ENCODE measurements at regions not wholly inside any gene's neighbourhood (a gene's known extent, or its start where the extent isn't known, plus 50 kb on each side); places are given as distances from the start of the nearest gene placed in this dataset.

DNA sequence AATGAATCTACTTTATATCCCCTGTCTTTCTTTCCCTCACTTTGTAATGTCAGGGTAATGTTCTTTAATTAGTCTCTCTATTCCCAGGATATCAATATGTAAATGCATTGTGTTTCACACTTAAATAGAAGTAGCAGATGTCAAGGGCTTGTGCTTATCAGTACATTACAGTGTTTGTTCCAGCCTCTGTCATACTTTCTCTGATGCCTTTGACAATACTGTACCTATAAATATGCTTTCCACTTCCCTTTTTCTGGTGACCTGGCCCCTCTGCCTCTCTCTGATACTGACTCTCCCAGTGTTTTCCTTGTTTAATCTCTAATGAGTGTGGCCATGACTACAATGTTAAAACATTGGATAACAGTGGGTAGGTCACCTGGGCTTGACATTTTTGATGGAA is 862.0 kb upstream of the NEGR1 start:
- Histone ChIP-seq H3K9me3 (ENCODE audit: control insufficient read depth in 1 of 2, low read length in 2 of 2) (no peaks in the 10 kb centered on the region), H3K36me3 (ENCODE audit: insufficient read depth, low read length) (no peaks in the 10 kb centered on the region), H3K4me1 (ENCODE audit: insufficient read depth, low read length) (no peaks in the 10 kb centered on the region), H3K4me3 (ENCODE audit: low read length in 2 of 2) (no peak overlapping the region), H3K27me3 (ENCODE audit: insufficient read depth, low read length) (no peaks in the 10 kb centered on the region), H3K27ac (ENCODE audit: low read depth, low read length) (no peak overlapping the region)
- Mint-ChIP-seq H3K4me1 (no peaks in the 10 kb centered on the region), H3K4me3 (no peak overlapping the region), H3K27me3 (no peaks in the 10 kb centered on the region), H3K27ac (no peak overlapping the region), H3K36me3 (no peaks in the 10 kb centered on the region), H3K9me3 (peaks cover 0 to 15% (median 6%) of the 10 kb centered on the region in 8 donors)
- ChIA-PET POLR2A (ENCODE audit: partially characterized antibody) (no interaction called here), CTCF (ENCODE audit: partially characterized antibody) (no interaction called here)
- DNase-seq, result no peak
- intact Hi-C loops (cut with micrococcal nuclease), result no loop called here

DNA sequence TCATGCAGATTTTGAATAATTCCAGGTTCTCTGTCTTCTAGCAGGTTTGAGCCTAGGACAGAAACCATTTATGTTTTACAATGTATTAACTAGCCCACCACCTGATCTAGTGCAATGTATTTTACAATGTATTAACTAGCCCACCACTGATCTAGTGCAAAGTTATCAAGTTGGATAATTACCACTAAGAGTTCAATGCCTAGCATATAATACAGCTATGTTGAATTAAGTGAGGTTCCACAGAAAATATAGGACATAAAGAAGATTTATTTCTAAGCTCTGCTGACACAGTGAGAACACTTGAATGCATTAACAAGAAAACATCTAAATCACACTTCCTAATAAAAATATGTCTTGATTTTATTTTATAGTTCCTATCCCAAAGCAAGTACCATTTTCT is 854.6 kb upstream of the NEGR1 start:
- intact Hi-C loops (cut with micrococcal nuclease), result no loop called here
- no peaks in the 10 kb centered on the region for H3K27me3 Mint-ChIP-seq
- POLR2A ChIA-PET (ENCODE audit: partially characterized antibody), result no interaction called here

DNA sequence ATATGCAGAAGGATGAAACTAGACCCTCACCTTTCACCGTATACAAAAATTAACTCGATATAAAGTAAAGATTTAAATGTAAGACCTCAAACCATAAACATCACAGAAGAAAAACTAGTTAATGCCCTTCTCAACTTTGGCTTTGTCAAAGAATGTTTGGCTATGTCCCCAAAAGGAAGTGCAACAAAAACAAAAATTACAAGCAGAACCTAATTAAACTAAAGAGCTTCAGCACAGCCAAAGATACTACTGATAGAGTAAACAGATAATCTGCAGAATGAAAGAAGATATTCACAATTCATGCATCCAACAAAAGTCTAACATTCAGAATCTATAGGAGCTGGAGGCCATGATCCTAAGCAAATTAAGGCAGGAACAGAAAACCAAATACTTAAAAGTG is 824.6 kb upstream of the NEGR1 start:
- no peaks in the 10 kb centered on the region for H3K36me3 ChIP-seq (ENCODE audit: insufficient read depth, low read length)
- no peak overlapping the region for H3K4me3 ChIP-seq (ENCODE audit: low read length in 2 of 2)
- no peaks in the 10 kb centered on the region for H3K36me3 Mint-ChIP-seq
- DNase-seq, result no peak
- H3K9me3 ChIP-seq (ENCODE audit: control insufficient read depth in 1 of 2, low read length in 2 of 2), result no peaks in the 10 kb centered on the region
- CTCF ChIA-PET (ENCODE audit: partially characterized antibody), result no interaction called here
- H3K27ac ChIP-seq (ENCODE audit: low read depth, low read length), result no peak overlapping the region
- no peaks in the 10 kb centered on the region for H3K4me1 ChIP-seq (ENCODE audit: insufficient read depth, low read length)
- intact Hi-C loops (cut with micrococcal nuclease), result no loop called here
- POLR2A ChIA-PET (ENCODE audit: partially characterized antibody), result no interaction called here
- H3K4me1 Mint-ChIP-seq, result no peaks in the 10 kb centered on the region
- no peak overlapping the region for H3K27ac Mint-ChIP-seq
- H3K27me3 Mint-ChIP-seq, result no peaks in the 10 kb centered on the region
- H3K4me3 Mint-ChIP-seq, result no peak overlapping the region
- no peaks in the 10 kb centered on the region for H3K27me3 ChIP-seq (ENCODE audit: insufficient read depth, low read length)
- peaks cover 2 to 16% (median 7%) of the 10 kb centered on the region in 8 donors for H3K9me3 Mint-ChIP-seq

More for the DNA sequence above, 854.6 kb upstream of the NEGR1 start:
- Histone ChIP-seq H3K4me3 (ENCODE audit: low read length in 2 of 2) (no peak overlapping the region), H3K36me3 (ENCODE audit: insufficient read depth, low read length) (no peaks in the 10 kb centered on the region), H3K27me3 (ENCODE audit: insufficient read depth, low read length) (no peaks in the 10 kb centered on the region), H3K9me3 (ENCODE audit: control insufficient read depth in 1 of 2, low read length in 2 of 2) (no peaks in the 10 kb centered on the region), H3K4me1 (ENCODE audit: insufficient read depth, low read length) (no peaks in the 10 kb centered on the region), H3K27ac (ENCODE audit: low read depth, low read length) (no peak overlapping the region)
- CTCF ChIA-PET (ENCODE audit: partially characterized antibody), result no interaction called here
- Mint-ChIP-seq H3K27ac (no peak overlapping the region), H3K4me3 (no peak overlapping the region), H3K36me3 (no peaks in the 10 kb centered on the region), H3K4me1 (no peaks in the 10 kb centered on the region), H3K9me3 (peaks cover 0 to 20% (median 6%) of the 10 kb centered on the region in 8 donors)
- DNase-seq, result no peak

DNA sequence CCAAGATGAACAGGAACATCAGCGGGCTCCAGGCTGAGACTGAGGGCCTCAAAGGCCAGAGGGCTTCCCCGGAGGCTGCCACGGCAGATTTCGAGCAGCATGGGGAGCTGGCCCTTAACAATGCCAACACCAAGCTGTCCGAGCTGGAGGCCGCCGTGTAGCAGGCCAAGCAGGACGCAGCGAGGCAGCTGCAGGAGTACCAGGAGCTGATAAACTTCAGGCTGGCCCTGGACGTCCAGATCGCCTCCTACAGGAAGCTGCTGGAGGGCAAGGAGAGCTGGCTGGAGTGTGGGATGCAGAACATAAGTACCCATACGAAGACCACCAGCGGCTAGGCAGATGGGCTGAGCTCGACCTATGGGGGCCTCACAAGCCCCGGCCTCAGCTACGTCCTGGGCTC is 823.4 kb upstream of the NEGR1 start:
- peaks cover 2 to 17% (median 9%) of the 10 kb centered on the region in 8 donors for H3K9me3 Mint-ChIP-seq
- ChIA-PET POLR2A (ENCODE audit: partially characterized antibody) (no interaction called here), CTCF (ENCODE audit: partially characterized antibody) (no interaction called here)
- Histone ChIP-seq H3K27me3 (ENCODE audit: insufficient read depth, low read length) (no peaks in the 10 kb centered on the region), H3K27ac (ENCODE audit: low read depth, low read length) (no peak overlapping the region), H3K36me3 (ENCODE audit: insufficient read depth, low read length) (no peaks in the 10 kb centered on the region), H3K4me3 (ENCODE audit: low read length in 2 of 2) (no peak overlapping the region), H3K9me3 (ENCODE audit: control insufficient read depth in 1 of 2, low read length in 2 of 2) (peaks cover 0 to 4% of the 10 kb centered on the region in 2 donors), H3K4me1 (ENCODE audit: insufficient read depth, low read length) (no peaks in the 10 kb centered on the region)
- intact Hi-C loops (cut with micrococcal nuclease), result no loop called here
- no peaks in the 10 kb centered on the region for H3K27me3 Mint-ChIP-seq
- H3K4me3 Mint-ChIP-seq, result no peak overlapping the region
- no peak for DNase-seq
- H3K27ac Mint-ChIP-seq, result no peak overlapping the region
- no peaks in the 10 kb centered on the region for H3K4me1 Mint-ChIP-seq
- no peaks in the 10 kb centered on the region for H3K36me3 Mint-ChIP-seq

DNA sequence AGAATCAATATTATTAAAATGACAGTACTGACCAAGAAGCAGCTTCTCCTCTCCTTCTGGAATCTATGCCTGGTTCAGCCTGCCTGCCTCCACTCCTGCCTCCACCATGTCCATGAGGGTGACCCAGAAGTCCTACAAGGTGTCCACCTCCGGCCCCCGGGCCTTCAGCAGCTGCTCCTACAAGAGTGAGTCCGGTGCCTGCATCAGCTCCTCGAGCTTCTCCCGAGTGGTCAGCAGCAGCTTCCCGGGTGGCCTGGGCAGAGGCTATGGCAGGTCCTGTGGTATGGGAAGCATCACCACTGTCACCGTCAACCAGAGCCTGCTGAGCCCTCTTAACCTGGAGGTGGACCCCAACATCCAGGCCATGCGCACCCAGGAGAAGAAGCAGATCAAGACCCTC is 822.4 kb upstream of the NEGR1 start:
- ChIA-PET CTCF (ENCODE audit: partially characterized antibody) (no interaction called here), POLR2A (ENCODE audit: partially characterized antibody) (no interaction called here)
- no peak overlapping the region for H3K27ac ChIP-seq (ENCODE audit: low read depth, low read length)
- H3K4me3 Mint-ChIP-seq, result no peak overlapping the region
- H3K9me3 Mint-ChIP-seq, result peaks cover 2 to 22% (median 11%) of the 10 kb centered on the region in 8 donors
- no peaks in the 10 kb centered on the region for H3K4me1 ChIP-seq (ENCODE audit: insufficient read depth, low read length)
- H3K27ac Mint-ChIP-seq, result no peak overlapping the region
- H3K4me3 ChIP-seq (ENCODE audit: low read length in 2 of 2), result no peak overlapping the region
- H3K36me3 ChIP-seq (ENCODE audit: insufficient read depth, low read length), result no peaks in the 10 kb centered on the region
- no peak for DNase-seq
- no peaks in the 10 kb centered on the region for H3K4me1 Mint-ChIP-seq
- no peaks in the 10 kb centered on the region for H3K36me3 Mint-ChIP-seq
- H3K27me3 Mint-ChIP-seq, result no peaks in the 10 kb centered on the region
- intact Hi-C loops (cut with micrococcal nuclease), result no loop called here
- H3K27me3 ChIP-seq (ENCODE audit: insufficient read depth, low read length), result no peaks in the 10 kb centered on the region
- H3K9me3 ChIP-seq (ENCODE audit: control insufficient read depth in 1 of 2, low read length in 2 of 2), result peaks cover 0 to 4% of the 10 kb centered on the region in 2 donors

DNA sequence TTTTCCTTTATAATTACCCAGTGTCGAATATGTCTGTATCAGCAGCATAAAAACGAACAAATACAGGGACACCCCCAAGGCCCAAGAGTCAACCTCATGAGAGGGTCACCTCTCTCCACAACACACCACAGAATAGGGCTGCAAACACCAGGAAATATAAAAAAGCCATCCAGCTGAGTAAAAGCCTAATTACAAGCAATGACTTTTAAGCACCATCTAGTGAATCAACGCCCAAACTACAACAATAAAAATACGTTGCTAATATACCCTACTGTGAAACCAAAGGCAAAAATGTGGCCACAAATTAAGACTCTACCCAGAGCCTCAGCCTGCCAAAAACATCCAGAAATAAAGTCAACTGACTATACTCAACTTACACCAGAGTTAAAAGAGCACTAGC is 817.9 kb upstream of the NEGR1 start:
- Histone ChIP-seq H3K4me3 (ENCODE audit: low read length in 2 of 2) (no peak overlapping the region), H3K4me1 (ENCODE audit: insufficient read depth, low read length) (no peaks in the 10 kb centered on the region), H3K27me3 (ENCODE audit: insufficient read depth, low read length) (no peaks in the 10 kb centered on the region), H3K36me3 (ENCODE audit: insufficient read depth, low read length) (no peaks in the 10 kb centered on the region), H3K27ac (ENCODE audit: low read depth, low read length) (no peak overlapping the region), H3K9me3 (ENCODE audit: control insufficient read depth in 1 of 2, low read length in 2 of 2) (peaks cover 0 to 4% of the 10 kb centered on the region in 2 donors)
- ChIA-PET CTCF (ENCODE audit: partially characterized antibody) (no interaction called here), POLR2A (ENCODE audit: partially characterized antibody) (no interaction called here)
- H3K36me3 Mint-ChIP-seq, result no peaks in the 10 kb centered on the region
- no peak for DNase-seq
- intact Hi-C loops (cut with micrococcal nuclease), result no loop called here
- H3K27ac Mint-ChIP-seq, result no peak overlapping the region
- H3K27me3 Mint-ChIP-seq, result no peaks in the 10 kb centered on the region
- H3K4me1 Mint-ChIP-seq, result no peaks in the 10 kb centered on the region
- H3K9me3 Mint-ChIP-seq, result peaks cover 0 to 20% (median 12%) of the 10 kb centered on the region in 8 donors
- H3K4me3 Mint-ChIP-seq, result no peak overlapping the region

DNA sequence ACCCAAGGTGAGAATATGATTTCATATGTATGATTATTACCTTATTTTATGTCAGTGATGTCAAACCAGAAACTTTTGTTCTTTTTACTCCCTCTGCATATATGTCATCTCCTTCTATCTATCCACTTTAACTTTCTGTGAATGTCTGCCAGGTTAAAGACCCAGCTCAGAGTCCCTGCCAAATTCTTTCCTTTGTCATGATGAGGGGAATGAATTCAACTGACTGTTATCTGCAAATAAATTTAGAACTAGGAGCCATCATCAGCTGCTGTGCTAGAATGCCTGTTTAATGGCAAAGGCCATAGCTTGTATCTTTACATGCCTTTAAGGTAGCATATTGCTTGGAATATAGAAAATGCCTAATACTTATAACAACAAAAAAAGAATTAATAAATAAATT is 815.6 kb upstream of the NEGR1 start:
- CTCF ChIA-PET (ENCODE audit: partially characterized antibody), result no interaction called here
- H3K27me3 Mint-ChIP-seq, result no peaks in the 10 kb centered on the region
- no peak for DNase-seq
- no peak overlapping the region for H3K4me3 Mint-ChIP-seq
- H3K27ac Mint-ChIP-seq, result no peak overlapping the region
- POLR2A ChIA-PET (ENCODE audit: partially characterized antibody), result no interaction called here
- Histone ChIP-seq H3K27ac (ENCODE audit: low read depth, low read length) (no peak overlapping the region), H3K9me3 (ENCODE audit: control insufficient read depth in 1 of 2, low read length in 2 of 2) (peaks cover 0 to 4% of the 10 kb centered on the region in 2 donors), H3K27me3 (ENCODE audit: insufficient read depth, low read length) (no peaks in the 10 kb centered on the region), H3K36me3 (ENCODE audit: insufficient read depth, low read length) (no peaks in the 10 kb centered on the region), H3K4me3 (ENCODE audit: low read length in 2 of 2) (no peak overlapping the region), H3K4me1 (ENCODE audit: insufficient read depth, low read length) (no peaks in the 10 kb centered on the region)
- H3K9me3 Mint-ChIP-seq, result peaks cover 0 to 22% (median 12%) of the 10 kb centered on the region in 8 donors
- no peaks in the 10 kb centered on the region for H3K4me1 Mint-ChIP-seq
- H3K36me3 Mint-ChIP-seq, result no peaks in the 10 kb centered on the region
- intact Hi-C loops (cut with micrococcal nuclease), result no loop called here

DNA sequence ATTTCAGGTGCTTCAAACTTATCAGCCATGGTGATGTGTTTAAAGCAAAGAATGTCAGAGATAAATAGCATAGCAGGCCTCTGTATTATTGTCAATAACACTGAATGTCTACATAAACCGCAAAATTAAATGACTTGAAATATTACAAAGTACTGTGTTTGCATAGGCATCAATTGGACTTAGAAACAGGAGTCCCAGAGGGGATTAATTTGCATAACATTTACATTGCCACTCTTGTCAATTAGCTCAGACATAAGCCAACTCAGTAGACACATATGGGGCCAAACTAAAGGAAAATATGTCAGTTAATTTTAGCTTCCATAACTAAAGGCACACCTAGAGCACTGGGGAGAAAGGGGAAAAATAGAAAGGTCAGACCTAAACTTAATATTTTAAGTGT is 814.5 kb upstream of the NEGR1 start:
- Mint-ChIP-seq H3K4me3 (no peak overlapping the region), H3K9me3 (peaks cover 0 to 20% (median 9%) of the 10 kb centered on the region in 8 donors), H3K27me3 (no peaks in the 10 kb centered on the region), H3K27ac (no peak overlapping the region), H3K36me3 (no peaks in the 10 kb centered on the region), H3K4me1 (no peaks in the 10 kb centered on the region)
- H3K4me3 ChIP-seq (ENCODE audit: low read length in 2 of 2), result no peak overlapping the region
- no peaks in the 10 kb centered on the region for H3K36me3 ChIP-seq (ENCODE audit: insufficient read depth, low read length)
- ChIA-PET CTCF (ENCODE audit: partially characterized antibody) (no interaction called here), POLR2A (ENCODE audit: partially characterized antibody) (no interaction called here)
- H3K9me3 ChIP-seq (ENCODE audit: control insufficient read depth in 1 of 2, low read length in 2 of 2), result peaks cover 0 to 7% of the 10 kb centered on the region in 2 donors
- DNase-seq, result no peak
- intact Hi-C loops (cut with micrococcal nuclease), result no loop called here
- no peaks in the 10 kb centered on the region for H3K4me1 ChIP-seq (ENCODE audit: insufficient read depth, low read length)
- no peak overlapping the region for H3K27ac ChIP-seq (ENCODE audit: low read depth, low read length)
- H3K27me3 ChIP-seq (ENCODE audit: insufficient read depth, low read length), result no peaks in the 10 kb centered on the region
